GM13976 (cell line): ENCODE measurements at regions not wholly inside any gene's neighbourhood (a gene's known extent, or its start where the extent isn't known, plus 50 kb on each side); places are given as distances from the start of the nearest gene placed in this dataset.

Experiments
- DNase-seq: peaks from one replicate; pipeline ENCODE4 v3.0.0; 2012; ENCODE audit warnings: low spot score
- in situ Hi-C: fragments of 300-500 bp; cut with MboI; formaldehyde crosslinking; loops from one replicate; pipeline ENCODE4 v1.12.0; 2022; ENCODE audit warnings: low sequenced_read_pairs, mixed read lengths, inconsistent platforms; ENCODE audit not compliant: unreplicated experiment
- TF ChIP-seq, protein P1 (sequence below): IDR thresholded peaks from 2 replicates; pipeline ENCODE4 v1.5.1; 2012; ENCODE audit warnings: borderline replicate concordance, mild to moderate bottlenecking; ENCODE audit not compliant: insufficient read depth; ENCODE audit errors: extremely low read depth, missing control alignments, control extremely low read depth

DNA sequence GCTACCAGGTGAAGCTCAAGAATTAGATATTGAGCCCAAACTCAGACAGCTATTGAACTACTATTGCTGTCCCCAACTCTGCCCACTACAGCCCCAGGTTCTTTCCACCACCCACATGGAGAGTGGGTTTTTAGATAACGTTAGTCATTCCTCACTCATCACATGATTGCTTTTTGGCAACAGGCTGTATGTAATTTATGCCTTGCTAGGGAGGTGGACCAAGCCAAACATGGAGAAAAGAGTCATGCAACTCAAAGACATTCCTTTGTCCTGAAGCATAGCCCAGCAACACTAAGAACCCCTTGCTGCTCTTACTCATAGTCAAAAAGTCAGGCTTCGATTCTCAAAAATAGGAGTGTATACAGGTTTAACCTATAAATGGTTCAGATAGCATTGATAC, 275.9 kb upstream of the VCX3A start:
- in situ Hi-C loops: no loop called here
- TF ChIP-seq, protein P1, sequence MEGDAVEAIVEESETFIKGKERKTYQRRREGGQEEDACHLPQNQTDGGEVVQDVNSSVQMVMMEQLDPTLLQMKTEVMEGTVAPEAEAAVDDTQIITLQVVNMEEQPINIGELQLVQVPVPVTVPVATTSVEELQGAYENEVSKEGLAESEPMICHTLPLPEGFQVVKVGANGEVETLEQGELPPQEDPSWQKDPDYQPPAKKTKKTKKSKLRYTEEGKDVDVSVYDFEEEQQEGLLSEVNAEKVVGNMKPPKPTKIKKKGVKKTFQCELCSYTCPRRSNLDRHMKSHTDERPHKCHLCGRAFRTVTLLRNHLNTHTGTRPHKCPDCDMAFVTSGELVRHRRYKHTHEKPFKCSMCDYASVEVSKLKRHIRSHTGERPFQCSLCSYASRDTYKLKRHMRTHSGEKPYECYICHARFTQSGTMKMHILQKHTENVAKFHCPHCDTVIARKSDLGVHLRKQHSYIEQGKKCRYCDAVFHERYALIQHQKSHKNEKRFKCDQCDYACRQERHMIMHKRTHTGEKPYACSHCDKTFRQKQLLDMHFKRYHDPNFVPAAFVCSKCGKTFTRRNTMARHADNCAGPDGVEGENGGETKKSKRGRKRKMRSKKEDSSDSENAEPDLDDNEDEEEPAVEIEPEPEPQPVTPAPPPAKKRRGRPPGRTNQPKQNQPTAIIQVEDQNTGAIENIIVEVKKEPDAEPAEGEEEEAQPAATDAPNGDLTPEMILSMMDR: no peak
- no peak for DNase-seq

DNA sequence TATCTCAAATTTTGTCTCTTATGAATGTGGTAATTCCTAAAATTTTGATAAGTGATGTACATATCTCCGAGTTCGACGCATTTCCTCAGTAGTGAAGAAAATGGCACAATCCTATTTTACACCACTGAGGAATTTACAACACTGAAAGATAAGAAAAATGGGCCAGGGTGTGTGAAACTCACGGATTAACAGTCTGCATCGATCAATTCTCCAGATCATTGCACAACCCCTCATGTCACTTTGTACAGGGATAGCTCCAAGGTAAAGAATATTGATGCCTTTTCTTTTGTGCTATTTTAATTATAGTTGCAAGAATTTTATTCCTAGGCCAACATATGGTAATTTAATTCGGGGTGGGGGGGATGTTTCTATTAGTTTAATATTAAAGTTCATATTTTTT, 268.7 kb upstream of the VCX3A start:
- in situ Hi-C loops: no loop called here
- TF ChIP-seq, protein P1: no peak
- no peak for DNase-seq

DNA sequence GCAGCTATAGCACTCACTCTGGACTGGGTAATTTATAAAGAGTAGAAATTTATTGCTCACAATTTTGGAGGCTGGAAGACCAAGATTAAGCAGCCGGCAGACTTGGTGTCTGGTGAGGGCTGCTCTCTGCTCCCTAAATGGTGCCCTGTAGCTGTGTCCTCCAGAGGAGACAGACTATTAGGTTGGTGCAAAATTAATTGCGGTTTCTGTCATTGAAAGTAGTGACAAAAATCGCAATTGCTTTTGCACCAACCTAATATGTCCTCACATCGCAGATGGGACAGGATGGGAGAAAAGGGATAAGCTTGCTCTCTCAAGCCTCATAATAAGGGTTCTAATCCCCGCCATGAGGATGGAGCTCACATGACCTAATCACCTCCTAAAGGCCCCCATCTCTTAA, 258.1 kb upstream of the VCX3A start:
- TF ChIP-seq, protein P1: no peak
- in situ Hi-C loops: no loop called here
- DNase-seq: no peak

DNA sequence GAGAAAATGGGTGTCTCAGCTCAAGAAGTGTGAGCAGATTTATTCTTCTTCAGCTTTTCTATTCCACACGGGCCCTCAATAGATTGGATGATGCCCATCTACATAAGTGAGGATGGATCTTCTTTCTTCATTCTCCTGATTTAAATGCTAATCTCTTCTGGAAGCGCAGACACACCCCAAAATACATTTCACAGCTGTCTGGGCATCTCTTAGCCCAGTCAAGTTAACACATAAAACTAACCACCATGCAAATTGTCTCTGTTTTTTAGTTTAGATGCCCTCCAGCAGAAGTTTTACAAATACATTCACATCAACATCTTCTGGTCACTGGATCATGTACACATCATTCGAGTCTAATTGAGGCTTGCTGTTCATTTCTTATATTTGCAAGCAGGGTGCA, 249.0 kb upstream of the VCX3A start:
- TF ChIP-seq, protein P1: no peak
- in situ Hi-C loops: no loop called here
- no peak for DNase-seq

DNA sequence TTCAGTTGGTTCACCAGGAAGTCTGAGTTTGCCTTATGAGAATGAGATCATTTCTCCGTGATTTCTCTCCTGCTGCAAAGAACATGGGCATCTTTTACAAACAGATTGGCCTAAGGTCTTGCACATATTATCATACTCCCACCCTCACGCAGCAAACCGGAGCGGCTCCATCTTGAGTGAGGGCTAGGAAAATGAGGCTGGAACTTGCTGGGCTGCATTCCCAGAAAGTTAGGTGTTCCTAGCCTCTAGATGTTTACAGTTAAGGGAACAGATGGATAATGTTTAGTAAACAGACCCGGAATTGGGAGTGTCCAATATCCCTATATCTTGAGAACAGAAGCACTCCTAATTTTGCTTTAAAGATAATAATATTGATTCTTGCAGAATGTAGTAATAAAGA, 247.9 kb upstream of the VCX3A start:
- in situ Hi-C loops: no loop called here
- TF ChIP-seq, protein P1: no peak
- DNase-seq: no peak

DNA sequence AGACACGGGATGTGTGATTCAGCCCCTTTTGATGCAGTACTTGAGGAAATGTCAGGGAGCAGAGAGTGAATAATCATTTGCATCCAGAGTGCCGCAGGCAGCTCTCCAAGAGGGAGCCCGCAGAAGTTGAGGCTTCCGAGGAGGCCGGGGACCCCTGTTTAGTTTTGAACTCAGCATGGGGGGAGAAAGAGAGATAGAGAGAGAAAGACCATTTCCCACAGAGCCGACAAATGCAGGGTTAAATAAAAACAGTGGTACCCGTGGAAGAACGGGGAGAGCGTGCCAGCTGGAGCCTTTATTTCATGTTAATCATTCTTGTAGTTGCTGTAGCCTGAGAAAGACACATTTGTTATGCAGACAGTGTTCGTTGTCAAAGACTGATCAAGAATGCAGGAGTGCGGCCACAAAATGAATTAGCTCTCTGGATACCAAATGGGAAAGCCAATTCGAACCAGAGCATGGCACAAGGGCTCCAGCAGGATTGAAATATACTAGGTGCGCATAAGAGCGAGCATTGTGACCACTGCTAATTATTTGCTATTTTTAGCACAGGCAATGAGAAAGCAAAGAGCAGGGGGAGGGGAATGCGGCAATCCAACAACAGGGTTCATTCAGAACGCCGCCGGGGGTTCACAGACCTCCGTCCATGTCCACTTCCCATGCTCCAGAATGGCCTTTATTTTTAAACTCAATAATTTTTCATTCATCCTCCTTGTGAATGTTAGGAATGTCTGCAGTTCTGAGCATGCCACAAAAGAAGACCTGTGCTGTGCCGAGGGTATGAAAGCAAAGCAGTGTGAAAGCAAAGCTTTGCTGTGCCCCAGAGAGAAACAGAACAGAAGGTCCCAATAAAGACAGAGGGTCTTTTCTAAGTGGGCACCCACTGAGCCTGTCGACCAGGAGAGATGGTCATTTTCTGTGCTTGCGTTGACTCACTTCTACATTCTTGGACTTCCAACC, 243.9 kb upstream of the VCX3A start:
- in situ Hi-C loops: no loop called here
- DNase-seq: no peak
- TF ChIP-seq, protein P1: no peak
